DMS79 (cell line): ENCODE measurements at regions not wholly inside any gene's neighbourhood (a gene's known extent, or its start where the extent isn't known, plus 50 kb on each side); places are given as distances from the start of the nearest gene placed in this dataset.
"Not testable (repeated sequence)": the region's sequence is repeated elsewhere in the genome, so short reads cannot be mapped to it uniquely, and the experiment has no call there.

Experiments used
- DNase-seq: peaks from one replicate; lab custom pipeline; 2025; lab: John Stamatoyannopoulos, UW

GRCh38 chrX:44785652-44786051 is 58.2 kb upstream of the DUSP21 start:
- DNase-seq = no peak

DNA sequence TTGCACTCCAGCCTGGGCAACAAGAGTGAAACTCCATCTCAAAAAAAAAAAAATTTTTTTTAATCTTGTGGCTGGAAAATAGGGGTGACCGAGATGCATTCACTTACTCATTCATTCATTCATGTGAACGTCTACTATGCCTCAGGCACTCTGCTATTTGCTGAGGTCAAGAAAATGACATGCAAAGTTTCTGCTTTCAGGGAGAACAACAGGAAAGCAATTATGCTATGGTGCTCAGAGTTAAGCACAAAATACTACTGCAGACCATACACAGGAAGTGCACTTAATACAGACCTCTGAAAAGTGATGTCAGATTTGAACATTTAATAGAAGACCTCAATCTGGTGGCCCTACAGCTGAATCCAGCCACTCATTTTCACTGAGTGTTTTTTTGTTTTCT is 59.6 kb upstream of the DUSP21 start:
- DNase-seq = no peak

GRCh38 chrX:44778254-44778653 is 65.6 kb upstream of the DUSP21 start:
- no peak for DNase-seq

GRCh38 chrX:44775726-44776125 is 68.1 kb upstream of the DUSP21 start:
- DNase-seq = no peak

DNA sequence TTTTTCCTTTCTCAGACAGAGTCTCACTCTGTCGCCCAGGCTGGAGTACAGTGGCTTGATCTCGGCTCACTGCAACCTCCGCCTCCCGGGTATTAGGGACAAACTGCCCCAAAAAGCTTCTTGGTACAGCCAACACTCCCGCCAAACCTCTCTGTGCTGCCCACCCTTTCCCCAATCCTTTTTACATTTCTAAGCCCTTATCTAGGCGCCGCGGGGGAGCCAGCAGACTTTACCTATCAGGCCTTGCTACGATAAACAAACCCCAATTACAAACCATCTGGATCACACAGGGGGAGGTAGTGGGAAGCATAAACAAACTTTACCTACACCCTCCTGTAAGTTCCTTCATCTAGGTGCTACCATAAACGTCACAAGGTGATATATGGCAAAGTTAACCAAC is 69.8 kb upstream of the DUSP21 start:
- DNase-seq = not testable (repeated sequence)

GRCh38 chrX:44770121-44770520 is 73.7 kb upstream of the DUSP21 start:
- no peak for DNase-seq

DNA sequence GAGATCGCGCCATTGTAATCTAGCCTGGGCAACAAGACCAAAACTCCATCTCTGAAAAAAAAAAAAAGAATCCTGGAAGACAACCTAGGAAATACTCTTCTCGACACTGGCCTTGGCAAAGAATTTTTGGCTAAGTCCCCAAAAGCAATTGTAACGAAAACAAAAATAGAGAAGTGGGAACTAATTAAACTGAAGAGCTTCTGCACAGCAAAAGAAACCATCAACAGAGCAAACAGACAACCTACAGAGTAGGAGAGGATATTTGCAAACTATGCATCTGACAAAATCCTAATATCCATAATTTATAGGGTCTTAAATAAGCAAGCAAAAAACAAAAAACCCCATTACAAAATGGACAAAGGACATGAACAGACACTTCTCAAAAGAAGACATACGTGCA is 76.5 kb upstream of the DUSP21 start:
- no peak for DNase-seq

GRCh38 chrX:44765556-44765955 is 78.3 kb upstream of the DUSP21 start:
- no peak for DNase-seq

DNA sequence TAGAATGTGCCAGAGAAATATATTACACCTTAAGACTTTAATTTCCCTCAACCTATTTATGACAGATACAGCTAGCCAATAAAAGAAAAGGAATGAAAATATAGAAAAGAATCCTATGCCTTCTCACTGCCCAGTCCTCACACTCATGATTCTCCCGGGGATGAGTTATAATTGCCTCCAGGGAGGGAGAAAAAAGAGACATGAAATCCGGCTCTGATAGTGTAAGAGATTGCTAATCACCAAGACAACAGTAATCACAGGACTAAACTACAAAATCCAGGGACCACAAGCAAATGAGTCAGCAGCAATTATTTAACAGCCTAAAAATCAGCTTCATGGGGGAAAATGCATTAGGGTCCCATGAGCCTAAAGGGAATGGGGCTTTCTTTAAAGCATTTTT is 95.9 kb upstream of the DUSP21 start:
- DNase-seq = no peak

GRCh38 chrX:44747317-44747716 is 96.5 kb upstream of the DUSP21 start:
- no peak for DNase-seq

DNA sequence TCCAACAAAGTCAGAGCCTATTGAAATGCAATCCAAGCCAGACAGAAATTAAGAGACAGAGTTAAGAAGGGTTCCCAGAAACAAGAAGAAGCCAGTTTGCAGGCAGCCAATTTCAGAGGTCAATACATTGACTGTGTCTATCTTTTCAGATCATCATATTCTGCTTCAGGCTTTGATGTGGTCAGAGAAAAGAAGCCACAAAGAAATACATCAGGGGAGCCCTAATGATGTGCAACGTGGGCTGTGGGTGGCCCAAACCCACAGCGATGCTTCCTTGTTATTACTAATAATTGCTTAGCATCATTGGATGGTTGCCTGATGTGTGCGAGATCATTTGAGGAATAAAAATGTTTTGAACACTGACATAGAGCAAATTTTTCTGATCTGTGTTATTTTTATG is 99.0 kb upstream of the DUSP21 start:
- DNase-seq = no peak

GRCh38 chrX:44742480-44743155 is 101.2 kb upstream of the DUSP21 start:
- no peak for DNase-seq

DNA sequence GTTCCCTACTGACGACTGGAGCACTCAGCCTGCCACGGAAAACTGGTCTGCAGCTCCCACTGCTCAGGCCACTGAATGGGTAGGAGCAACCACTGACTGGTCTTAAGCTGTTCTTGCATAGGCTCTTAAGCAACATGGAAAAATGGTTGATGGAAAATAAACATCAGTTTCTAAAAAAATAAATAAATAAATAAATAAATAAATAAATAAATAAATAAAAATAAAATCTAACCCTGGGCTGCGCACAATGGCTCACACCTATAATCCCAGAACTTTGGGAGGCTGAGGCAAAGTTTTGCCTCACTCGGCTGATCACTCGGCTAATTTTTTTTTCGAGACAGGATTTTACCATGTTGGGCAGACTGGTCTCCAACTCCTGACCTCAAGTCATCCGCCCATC is 102.0 kb upstream of the DUSP21 start:
- DNase-seq = not testable (repeated sequence)

DNA sequence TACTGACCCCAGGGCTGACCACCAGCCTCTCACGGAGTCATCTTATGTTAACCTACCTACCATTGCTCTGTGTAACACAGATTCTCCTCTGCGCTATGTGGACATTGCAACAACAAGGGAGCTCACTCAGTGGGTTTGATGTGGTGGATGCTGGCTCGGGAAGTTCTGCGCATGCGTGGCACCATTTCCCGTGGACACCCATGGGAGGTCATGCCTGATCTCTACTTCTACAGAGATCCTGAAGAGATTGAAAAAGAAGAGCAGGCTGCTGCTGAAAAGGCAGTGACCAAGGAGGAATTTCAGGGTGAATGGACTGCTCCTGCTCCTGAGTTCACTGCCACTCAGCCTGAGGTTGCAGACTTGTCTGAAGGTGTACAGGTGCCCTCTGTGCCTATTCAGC is 102.4 kb upstream of the DUSP21 start:
- not testable (repeated sequence) for DNase-seq

DNA sequence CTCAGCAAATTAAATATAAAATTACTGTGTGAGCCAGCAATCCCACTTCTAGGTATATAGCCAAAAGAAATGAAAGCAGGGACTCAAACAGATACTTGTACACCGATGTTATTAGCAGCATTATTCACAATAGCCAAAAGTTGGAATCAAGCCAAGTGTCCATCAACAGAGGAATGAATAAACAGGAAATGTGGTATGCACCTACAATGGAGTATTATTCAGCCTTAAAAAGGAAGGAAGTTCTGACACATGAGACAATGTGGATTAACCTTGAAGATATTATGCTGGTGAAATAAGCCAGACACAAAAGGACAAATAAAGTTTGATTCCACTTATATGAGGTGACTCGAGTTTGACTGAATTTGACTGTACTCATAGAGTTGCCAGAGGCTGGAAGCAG is 108.3 kb upstream of the DUSP21 start:
- DNase-seq = no peak

DNA sequence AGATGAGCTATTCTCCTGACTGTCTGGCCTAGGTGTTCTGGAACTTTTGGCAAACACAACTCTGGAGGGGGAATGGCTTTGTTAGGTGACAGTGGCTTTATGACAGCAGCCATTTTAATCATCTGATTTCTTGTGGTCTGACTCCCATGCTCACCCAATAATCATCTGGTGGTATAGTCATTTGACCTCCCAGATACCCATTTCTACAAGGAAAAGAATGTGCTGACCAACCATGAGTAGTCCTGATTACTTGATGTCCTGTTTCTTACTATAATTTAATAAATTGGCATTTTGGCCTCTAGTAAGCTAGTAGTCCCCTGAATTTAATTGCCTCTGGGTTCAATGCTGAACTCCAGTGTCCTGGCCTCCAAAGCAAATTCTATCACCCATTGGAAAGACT is 109.9 kb upstream of the DUSP21 start:
- DNase-seq = no peak

DNA sequence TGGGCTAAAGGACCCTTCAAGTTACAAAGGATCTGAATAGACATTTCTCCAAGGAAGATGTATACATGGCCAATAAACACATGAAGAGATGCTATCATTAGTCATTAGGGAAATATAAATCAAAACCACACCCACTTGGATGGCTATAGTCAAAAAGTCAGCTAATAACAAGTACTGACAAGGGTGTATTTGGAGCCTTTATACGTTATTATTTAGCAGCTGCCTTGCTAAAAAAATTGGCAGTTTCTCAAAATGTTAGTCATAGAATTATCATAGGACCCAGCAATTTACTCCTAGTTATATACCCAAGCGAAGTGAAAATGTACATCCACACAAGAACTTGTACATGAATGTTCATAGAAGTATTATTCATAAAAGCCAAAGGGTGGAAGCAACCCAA is 112.7 kb upstream of the DUSP21 start:
- DNase-seq = no peak

DNA sequence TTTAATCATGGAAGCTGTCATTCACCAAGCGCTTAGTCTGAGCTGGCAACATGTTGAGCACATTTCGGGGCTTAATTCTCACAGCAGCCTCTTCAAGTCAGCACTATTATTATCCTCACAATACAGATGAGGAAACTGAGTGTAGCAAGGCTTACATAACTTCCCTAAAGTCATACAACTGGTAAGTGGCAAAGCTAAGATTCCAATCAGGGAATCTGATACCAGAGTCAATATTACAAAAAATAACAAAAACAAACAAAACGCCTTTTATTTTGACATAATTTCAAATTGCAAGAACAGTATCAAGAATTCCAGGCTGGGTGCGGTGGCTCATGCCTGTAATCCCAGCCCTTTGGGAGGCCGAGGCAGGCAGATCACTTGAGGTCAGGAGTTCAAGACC is 120.4 kb upstream of the DUSP21 start:
- DNase-seq = no peak

- no peak for DNase-seq
Measured at GRCh38 chrX:44708470-44708869, 135.4 kb upstream of the DUSP21 start.

- DNase-seq = no peak
Measured at GRCh38 chrX:44705817-44706551, 137.8 kb upstream of the DUSP21 start.

DNA sequence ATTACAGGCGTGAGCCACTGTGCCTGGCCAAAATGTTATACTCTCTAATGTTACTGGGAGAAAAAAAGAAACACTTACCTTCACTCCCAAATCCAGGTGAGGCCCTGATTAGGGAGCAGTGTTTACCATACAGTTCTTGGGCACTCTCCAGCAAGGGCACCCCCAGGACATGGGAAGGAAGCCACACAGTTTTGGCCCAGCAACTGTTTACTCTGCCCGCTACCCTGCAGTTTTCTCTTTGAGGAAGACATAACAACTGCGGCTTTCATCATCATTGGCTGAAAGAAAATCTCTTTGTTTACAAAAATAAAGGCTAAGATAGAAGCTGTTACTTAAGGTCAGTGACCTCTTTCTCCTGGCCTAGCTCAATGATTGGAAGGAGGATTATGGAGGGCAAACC is 145.5 kb upstream of the DUSP21 start:
- no peak for DNase-seq

DNA sequence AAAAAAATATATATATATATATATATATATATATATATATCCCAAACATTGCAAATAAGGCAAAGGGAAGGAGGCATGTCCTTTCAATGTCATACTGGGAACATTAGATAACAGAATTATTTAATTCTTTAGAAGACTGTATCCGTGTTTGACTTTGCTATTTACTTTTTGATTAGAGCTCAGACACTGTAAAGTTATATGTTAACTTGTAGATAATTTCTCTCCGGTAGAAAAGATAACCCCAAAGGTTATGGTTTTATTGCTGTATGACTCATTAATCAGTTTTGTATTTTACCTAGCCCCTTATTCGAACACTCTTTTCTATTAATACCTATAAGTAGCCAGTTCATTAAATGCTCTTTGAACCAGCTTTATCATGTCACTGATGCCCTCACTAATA is 150.6 kb upstream of the DUSP21 start:
- DNase-seq = no peak

DNA sequence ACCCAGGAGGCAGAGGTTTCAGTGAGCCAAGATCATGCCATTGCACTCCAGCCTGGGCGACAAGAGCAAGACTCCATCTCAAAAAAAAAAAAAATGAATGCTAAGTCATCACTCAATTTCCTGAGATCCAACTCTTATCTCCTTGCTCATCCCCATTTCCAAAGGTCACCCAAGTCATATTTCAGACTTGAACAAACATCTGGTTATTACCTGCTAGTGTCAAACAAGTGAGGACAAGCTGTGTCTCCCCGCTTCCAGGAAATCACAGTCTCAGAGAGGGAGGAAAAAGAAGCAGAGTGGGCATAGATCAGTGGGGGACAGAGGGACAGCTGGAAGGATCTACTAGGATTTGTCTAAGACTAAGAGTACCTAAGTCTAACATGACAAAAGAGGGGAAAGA is 147.5 kb upstream of the FUNDC1 start:
- DNase-seq = no peak
